GM18498 (cell line): ENCODE measurements at regions not wholly inside any gene's neighbourhood (a gene's known extent, or its start where the extent isn't known, plus 50 kb on each side); places are given as distances from the start of the nearest gene placed in this dataset.
"Not testable (repeated sequence)": the region's sequence is repeated elsewhere in the genome, so short reads cannot be mapped to it uniquely, and the experiment has no call there.

Experiments
- ATAC-seq: cut with Tn5 transposase; IDR thresholded peaks from one replicate; pipeline ENCODE4 v1.9.1; 2021; ENCODE audit warnings: mild to moderate bottlenecking, moderate library complexity; ENCODE audit not compliant: unreplicated experiment

- no peak for ATAC-seq
Observed at GRCh38 chrX:39261446-39262147, 460.3 kb downstream of the MID1IP1 start.

GRCh38 chrX:39262641-39263040 is 461.4 kb downstream of the MID1IP1 start:
- ATAC-seq = no peak

GRCh38 chrX:39264023-39264422 is 462.8 kb downstream of the MID1IP1 start:
- no peak for ATAC-seq

GRCh38 chrX:39267176-39267575 is 465.9 kb downstream of the MID1IP1 start:
- no peak for ATAC-seq

- ATAC-seq = no peak
Observed at GRCh38 chrX:39268207-39268606, 466.9 kb downstream of the MID1IP1 start.

- no peak for ATAC-seq
Observed at GRCh38 chrX:39275500-39276068, 474.3 kb downstream of the MID1IP1 start.

- ATAC-seq = not testable (repeated sequence)
Observed at GRCh38 chrX:39277685-39278390, 476.6 kb downstream of the MID1IP1 start.

- ATAC-seq = no peak
Observed at GRCh38 chrX:39283239-39283638, 482.0 kb downstream of the MID1IP1 start.

- ATAC-seq = no peak
Observed at GRCh38 chrX:39288592-39288991, 487.3 kb downstream of the MID1IP1 start.

- ATAC-seq = no peak
Observed at GRCh38 chrX:39289827-39290226, 488.6 kb downstream of the MID1IP1 start.

- peak; percentile 65 for ATAC-seq
Observed at GRCh38 chrX:39293203-39293602, 491.9 kb downstream of the MID1IP1 start.

GRCh38 chrX:39296472-39296871 is 495.2 kb downstream of the MID1IP1 start:
- peak; percentile 56 for ATAC-seq

- ATAC-seq = no peak
Observed at GRCh38 chrX:39298821-39299220, 497.6 kb downstream of the MID1IP1 start.

- ATAC-seq = no peak
Observed at GRCh38 chrX:39299615-39300014, 498.4 kb downstream of the MID1IP1 start.

- ATAC-seq = no peak
Observed at GRCh38 chrX:39301036-39301435, 499.8 kb downstream of the MID1IP1 start.

GRCh38 chrX:39302838-39303237 is 501.6 kb downstream of the MID1IP1 start:
- ATAC-seq = no peak

- no peak for ATAC-seq
Observed at GRCh38 chrX:39304746-39305145, 503.5 kb downstream of the MID1IP1 start.

GRCh38 chrX:39307488-39307887 is 506.2 kb downstream of the MID1IP1 start:
- no peak for ATAC-seq

- ATAC-seq = no peak
Observed at GRCh38 chrX:39308126-39308525, 506.9 kb downstream of the MID1IP1 start.

GRCh38 chrX:39309018-39309635 is 507.9 kb downstream of the MID1IP1 start:
- no peak for ATAC-seq

- ATAC-seq = peak; percentile 50
Observed at GRCh38 chrX:39309721-39310152, 508.5 kb downstream of the MID1IP1 start.

GRCh38 chrX:39310891-39311290 is 509.6 kb downstream of the MID1IP1 start:
- no peak for ATAC-seq
